ENCODE measurements at regions not wholly inside any gene's neighbourhood (a gene's known extent, or its start where the extent isn't known, plus 50 kb on each side); places are given as distances from the start of the nearest gene placed in this dataset.

DNA sequence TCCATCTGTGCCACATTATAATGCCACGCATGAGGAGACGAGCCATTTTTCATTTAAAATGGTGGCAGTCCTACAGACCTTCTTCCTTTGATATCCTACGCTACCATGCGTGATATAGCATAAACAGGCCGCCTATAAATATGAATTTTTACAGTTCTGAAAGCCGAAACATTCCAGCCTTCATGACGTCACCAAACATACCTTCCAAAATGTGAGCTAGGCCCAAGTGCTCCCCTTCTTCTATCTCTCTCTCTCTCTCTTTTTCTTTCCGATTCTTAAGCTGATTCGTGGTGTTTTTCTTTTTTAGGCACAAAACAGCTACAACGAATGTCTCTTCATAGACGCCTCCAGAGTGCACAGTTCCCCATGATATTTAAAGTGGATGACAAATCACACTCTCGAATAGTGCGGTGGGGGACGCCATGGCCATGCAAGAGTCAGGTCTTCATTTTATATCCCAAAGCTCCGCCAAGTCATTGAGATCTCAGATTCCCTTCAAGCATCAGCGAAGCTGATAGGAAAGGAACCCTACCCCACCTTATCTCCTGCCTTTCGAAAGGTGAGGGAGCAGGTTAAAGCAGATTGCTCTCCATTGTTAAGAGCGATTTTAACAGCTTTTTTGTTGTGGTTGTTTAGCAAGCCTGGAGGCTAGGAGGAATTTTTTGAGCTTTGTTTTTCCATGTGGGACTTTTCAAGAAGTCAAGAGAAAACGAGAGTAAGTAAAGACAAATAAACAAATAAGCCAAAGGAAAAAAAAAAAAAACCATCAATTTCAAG lies 436.3 kb downstream of the CMPK2 start:
- no peaks in the 10 kb centered on the region for H3K4me1 ChIP-seq (ENCODE audit: control insufficient read depth, insufficient read depth, low read length, poor library complexity, severe bottlenecking)
- DNase-seq: no peak

GRCh38 chr2:6434438-6434837 lies 431.3 kb downstream of the CMPK2 start:
- DNase-seq: no peak

More for the DNA sequence above, 436.3 kb downstream of the CMPK2 start:
- no peak overlapping the region for H3K27ac ChIP-seq (ENCODE audit: insufficient read depth, low read length, poor library complexity, severe bottlenecking)
- H3K27me3 ChIP-seq (replicated peaks; ENCODE audit: control insufficient read depth, insufficient read depth, low read length, poor library complexity, severe bottlenecking): no peaks in the 10 kb centered on the region
- no peaks in the 10 kb centered on the region for H3K9me3 ChIP-seq (ENCODE audit: control insufficient read depth, low read length)
- no peaks in the 10 kb centered on the region for H3K36me3 ChIP-seq (ENCODE audit: control insufficient read depth, insufficient read depth, low read length)
- no peak overlapping the region for H3K4me3 ChIP-seq (ENCODE audit: insufficient read depth, low read depth, low read length, poor library complexity, severe bottlenecking)

GRCh38 chr2:6441800-6442199 lies 423.9 kb downstream of the CMPK2 start:
- no peaks in the 10 kb centered on the region for H3K4me1 ChIP-seq (ENCODE audit: control insufficient read depth, insufficient read depth, low read length, poor library complexity, severe bottlenecking)
- H3K9me3 ChIP-seq (ENCODE audit: control insufficient read depth, low read length): no peaks in the 10 kb centered on the region
- DNase-seq: no peak
- no peaks in the 10 kb centered on the region for H3K36me3 ChIP-seq (ENCODE audit: control insufficient read depth, insufficient read depth, low read length)
- no peaks in the 10 kb centered on the region for H3K27me3 ChIP-seq (replicated peaks; ENCODE audit: control insufficient read depth, insufficient read depth, low read length, poor library complexity, severe bottlenecking)
- no peak overlapping the region for H3K27ac ChIP-seq (ENCODE audit: insufficient read depth, low read length, poor library complexity, severe bottlenecking)
- H3K4me3 ChIP-seq (ENCODE audit: insufficient read depth, low read depth, low read length, poor library complexity, severe bottlenecking): no peak overlapping the region

More at GRCh38 chr2:6434438-6434837, 431.3 kb downstream of the CMPK2 start:
- no peak overlapping the region for H3K4me3 ChIP-seq (ENCODE audit: insufficient read depth, low read depth, low read length, poor library complexity, severe bottlenecking)
- H3K27me3 ChIP-seq (replicated peaks; ENCODE audit: control insufficient read depth, insufficient read depth, low read length, poor library complexity, severe bottlenecking): no peaks in the 10 kb centered on the region
- no peak overlapping the region for H3K27ac ChIP-seq (ENCODE audit: insufficient read depth, low read length, poor library complexity, severe bottlenecking)
- no peaks in the 10 kb centered on the region for H3K36me3 ChIP-seq (ENCODE audit: control insufficient read depth, insufficient read depth, low read length)
- H3K4me1 ChIP-seq (ENCODE audit: control insufficient read depth, insufficient read depth, low read length, poor library complexity, severe bottlenecking): no peaks in the 10 kb centered on the region
- no peaks in the 10 kb centered on the region for H3K9me3 ChIP-seq (ENCODE audit: control insufficient read depth, low read length)

DNA sequence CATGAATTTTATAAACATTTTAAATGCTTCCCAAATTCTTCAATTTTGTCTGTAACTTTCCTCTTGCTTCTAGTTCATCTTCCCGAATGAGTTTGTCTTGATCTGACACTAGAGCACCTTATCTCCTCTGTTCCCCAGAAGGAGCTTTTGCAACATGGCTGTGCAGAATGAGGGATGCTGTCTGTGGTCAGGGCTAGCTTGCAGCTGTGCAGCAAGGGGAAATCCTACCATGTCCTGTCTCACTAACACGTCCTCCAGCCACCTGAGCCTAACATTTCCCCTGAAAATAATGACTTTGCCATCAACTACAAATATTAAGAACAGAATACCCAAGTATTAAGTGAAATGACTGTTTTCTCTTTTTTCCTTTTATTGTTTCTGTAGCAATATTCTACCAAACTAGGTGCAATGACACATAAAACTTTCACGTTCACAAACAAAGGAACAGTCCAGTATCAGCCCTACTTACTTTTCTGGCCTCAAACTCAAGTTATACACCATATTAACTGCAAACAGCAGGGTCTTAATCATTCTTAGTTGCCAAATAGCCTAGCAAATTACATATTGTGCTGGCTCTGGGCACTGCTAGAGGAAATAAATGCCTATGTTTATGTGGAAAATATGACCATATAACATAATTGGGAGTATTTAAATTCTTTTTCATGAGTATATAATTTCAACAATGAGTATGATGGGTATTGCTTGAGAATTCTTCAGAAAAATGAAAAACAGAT lies 423.3 kb downstream of the CMPK2 start:
- Histone ChIP-seq H3K9me3 (ENCODE audit: control insufficient read depth, low read length) (no peaks in the 10 kb centered on the region), H3K4me1 (ENCODE audit: control insufficient read depth, insufficient read depth, low read length, poor library complexity, severe bottlenecking) (no peaks in the 10 kb centered on the region), H3K36me3 (ENCODE audit: control insufficient read depth, insufficient read depth, low read length) (no peaks in the 10 kb centered on the region), H3K27ac (ENCODE audit: insufficient read depth, low read length, poor library complexity, severe bottlenecking) (no peak overlapping the region), H3K27me3 (replicated peaks; ENCODE audit: control insufficient read depth, insufficient read depth, low read length, poor library complexity, severe bottlenecking) (no peaks in the 10 kb centered on the region), H3K4me3 (ENCODE audit: insufficient read depth, low read depth, low read length, poor library complexity, severe bottlenecking) (no peak overlapping the region)
- DNase-seq: no peak

DNA sequence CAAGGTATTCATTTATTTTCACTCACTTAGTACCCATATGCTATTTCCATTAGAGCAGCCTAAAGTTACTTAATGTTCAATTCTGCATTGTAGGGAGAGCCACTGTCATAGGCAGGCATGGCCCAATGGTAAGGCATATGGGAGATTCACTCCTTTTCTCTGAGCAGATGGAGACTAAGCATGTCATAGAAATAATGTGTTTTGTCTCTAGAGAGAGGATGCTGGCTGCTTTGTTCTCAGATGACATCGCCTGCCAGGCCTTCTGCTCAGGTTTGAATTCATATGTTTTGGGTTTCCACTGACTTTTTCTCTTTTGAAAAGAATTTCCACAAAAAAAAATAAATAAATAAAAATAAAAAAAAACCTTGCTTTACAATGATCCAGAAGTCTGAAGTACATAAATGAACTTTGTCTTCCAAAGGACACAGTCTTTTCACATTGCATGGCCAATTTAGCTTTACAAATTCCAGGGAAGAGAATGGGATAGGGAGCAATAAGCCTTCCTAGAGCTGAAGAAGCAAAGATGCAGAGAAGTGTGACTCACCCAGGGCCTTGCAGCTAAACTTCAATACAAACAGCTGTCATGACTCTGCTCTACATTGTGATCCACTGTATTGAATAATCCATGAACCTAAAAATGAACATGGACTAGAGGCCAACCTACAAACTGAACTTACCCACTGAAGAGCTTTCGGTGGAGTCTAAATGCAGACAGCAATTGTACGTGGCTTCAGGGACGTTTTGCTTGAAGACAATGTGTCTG lies 422.5 kb downstream of the CMPK2 start:
- Histone ChIP-seq H3K27me3 (replicated peaks; ENCODE audit: control insufficient read depth, insufficient read depth, low read length, poor library complexity, severe bottlenecking) (no peaks in the 10 kb centered on the region), H3K4me1 (ENCODE audit: control insufficient read depth, insufficient read depth, low read length, poor library complexity, severe bottlenecking) (no peaks in the 10 kb centered on the region), H3K36me3 (ENCODE audit: control insufficient read depth, insufficient read depth, low read length) (no peaks in the 10 kb centered on the region), H3K9me3 (ENCODE audit: control insufficient read depth, low read length) (no peaks in the 10 kb centered on the region), H3K27ac (ENCODE audit: insufficient read depth, low read length, poor library complexity, severe bottlenecking) (no peak overlapping the region), H3K4me3 (ENCODE audit: insufficient read depth, low read depth, low read length, poor library complexity, severe bottlenecking) (no peak overlapping the region)
- no peak for DNase-seq

DNA sequence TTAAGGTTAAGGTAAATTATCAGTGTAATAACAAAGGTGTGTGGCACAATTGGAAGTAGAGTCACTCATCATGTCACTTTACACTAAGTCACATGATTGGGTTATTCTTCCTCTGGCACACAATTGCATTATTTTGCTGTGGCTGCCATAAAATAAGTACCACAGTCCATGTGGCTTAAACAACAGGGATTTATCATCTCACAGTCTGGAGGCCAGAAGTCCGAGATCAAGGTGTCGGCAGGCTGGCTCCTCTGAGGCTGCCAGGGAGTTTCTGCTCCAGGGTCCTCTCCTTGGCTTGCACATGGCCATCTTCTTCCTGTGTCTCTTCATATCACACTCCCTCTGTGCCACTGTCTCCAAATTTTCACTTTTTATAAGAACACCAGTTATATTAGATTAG lies 421.2 kb downstream of the CMPK2 start:
- no peak overlapping the region for H3K27ac ChIP-seq (ENCODE audit: insufficient read depth, low read length, poor library complexity, severe bottlenecking)
- DNase-seq: no peak
- H3K4me1 ChIP-seq (ENCODE audit: control insufficient read depth, insufficient read depth, low read length, poor library complexity, severe bottlenecking): no peaks in the 10 kb centered on the region
- no peaks in the 10 kb centered on the region for H3K36me3 ChIP-seq (ENCODE audit: control insufficient read depth, insufficient read depth, low read length)
- no peak overlapping the region for H3K4me3 ChIP-seq (ENCODE audit: insufficient read depth, low read depth, low read length, poor library complexity, severe bottlenecking)
- no peaks in the 10 kb centered on the region for H3K9me3 ChIP-seq (ENCODE audit: control insufficient read depth, low read length)
- no peaks in the 10 kb centered on the region for H3K27me3 ChIP-seq (replicated peaks; ENCODE audit: control insufficient read depth, insufficient read depth, low read length, poor library complexity, severe bottlenecking)

- H3K36me3 ChIP-seq (ENCODE audit: control insufficient read depth, insufficient read depth, low read length): no peaks in the 10 kb centered on the region
- no peak overlapping the region for H3K27ac ChIP-seq (ENCODE audit: insufficient read depth, low read length, poor library complexity, severe bottlenecking)
- H3K27me3 ChIP-seq (replicated peaks; ENCODE audit: control insufficient read depth, insufficient read depth, low read length, poor library complexity, severe bottlenecking): no peaks in the 10 kb centered on the region
- no peak for DNase-seq
- no peaks in the 10 kb centered on the region for H3K4me1 ChIP-seq (ENCODE audit: control insufficient read depth, insufficient read depth, low read length, poor library complexity, severe bottlenecking)
- H3K4me3 ChIP-seq (ENCODE audit: insufficient read depth, low read depth, low read length, poor library complexity, severe bottlenecking): no peak overlapping the region
- H3K9me3 ChIP-seq (ENCODE audit: control insufficient read depth, low read length): no peaks in the 10 kb centered on the region
These were observed 420.6 kb downstream of the CMPK2 start for GRCh38 chr2:6445156-6445555.

DNA sequence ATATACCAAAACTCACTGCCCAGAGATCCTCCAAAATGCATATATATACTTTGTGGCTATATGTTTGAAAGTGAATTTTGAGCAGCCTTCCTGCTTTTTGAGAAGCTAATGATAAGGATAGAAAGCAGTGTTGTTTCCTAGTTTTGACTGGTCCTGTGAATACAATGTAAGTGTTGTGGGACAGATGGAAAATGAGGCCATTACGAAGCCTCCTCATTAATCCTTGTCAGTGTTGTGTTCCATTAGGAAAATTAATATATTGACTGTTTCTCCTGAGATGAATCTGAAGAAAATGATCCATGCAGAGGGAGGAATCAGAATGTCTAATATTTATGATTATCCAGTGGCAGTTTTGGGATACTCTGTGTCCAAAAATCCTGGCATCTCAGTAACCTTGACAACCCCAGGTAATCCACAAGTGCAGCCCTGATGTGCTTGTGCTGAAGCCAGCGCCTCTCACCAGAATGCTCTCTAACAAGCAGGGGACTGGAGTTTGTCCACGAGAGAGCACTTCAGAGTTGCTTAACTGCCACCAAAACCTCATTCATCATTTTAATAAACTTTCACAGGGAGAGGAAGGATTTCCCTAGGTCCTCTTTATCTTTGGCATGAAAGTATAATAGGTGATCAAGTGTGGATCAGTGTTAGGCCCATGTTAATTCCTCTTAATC lies 418.6 kb downstream of the CMPK2 start:
- no peak overlapping the region for H3K27ac ChIP-seq (ENCODE audit: insufficient read depth, low read length, poor library complexity, severe bottlenecking)
- no peaks in the 10 kb centered on the region for H3K36me3 ChIP-seq (ENCODE audit: control insufficient read depth, insufficient read depth, low read length)
- no peak for DNase-seq
- H3K4me1 ChIP-seq (ENCODE audit: control insufficient read depth, insufficient read depth, low read length, poor library complexity, severe bottlenecking): no peaks in the 10 kb centered on the region
- no peaks in the 10 kb centered on the region for H3K9me3 ChIP-seq (ENCODE audit: control insufficient read depth, low read length)
- H3K4me3 ChIP-seq (ENCODE audit: insufficient read depth, low read depth, low read length, poor library complexity, severe bottlenecking): no peak overlapping the region
- no peaks in the 10 kb centered on the region for H3K27me3 ChIP-seq (replicated peaks; ENCODE audit: control insufficient read depth, insufficient read depth, low read length, poor library complexity, severe bottlenecking)

DNA sequence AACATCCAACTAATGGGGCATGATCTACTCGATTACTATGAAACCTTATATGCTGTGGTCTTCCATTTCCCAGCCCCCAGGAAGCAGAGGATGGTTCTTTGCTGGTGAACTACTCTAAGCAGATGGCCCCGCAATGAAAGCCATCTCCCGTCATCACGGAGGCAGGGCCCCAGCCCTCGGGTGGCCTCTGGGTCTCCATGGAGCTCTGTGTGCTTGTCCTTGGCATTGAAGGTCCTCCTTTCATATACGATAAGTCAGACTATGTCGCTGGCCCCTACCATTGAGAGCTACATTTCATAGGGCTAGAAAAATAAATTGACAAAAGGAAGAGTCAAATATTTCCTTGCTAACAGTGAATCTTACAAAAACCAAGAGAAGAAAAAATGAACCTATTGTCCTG lies 416.8 kb downstream of the CMPK2 start:
- no peaks in the 10 kb centered on the region for H3K27me3 ChIP-seq (replicated peaks; ENCODE audit: control insufficient read depth, insufficient read depth, low read length, poor library complexity, severe bottlenecking)
- no peak overlapping the region for H3K27ac ChIP-seq (ENCODE audit: insufficient read depth, low read length, poor library complexity, severe bottlenecking)
- no peak for DNase-seq
- no peak overlapping the region for H3K4me3 ChIP-seq (ENCODE audit: insufficient read depth, low read depth, low read length, poor library complexity, severe bottlenecking)
- H3K4me1 ChIP-seq (ENCODE audit: control insufficient read depth, insufficient read depth, low read length, poor library complexity, severe bottlenecking): no peaks in the 10 kb centered on the region
- H3K36me3 ChIP-seq (ENCODE audit: control insufficient read depth, insufficient read depth, low read length): no peaks in the 10 kb centered on the region
- H3K9me3 ChIP-seq (ENCODE audit: control insufficient read depth, low read length): no peaks in the 10 kb centered on the region

All from effector memory CD4-positive, alpha-beta T cell (primary cell).